ENCODE measurements at regions not wholly inside any gene's neighbourhood (a gene's known extent, or its start where the extent isn't known, plus 50 kb on each side); places are given as distances from the start of the nearest gene placed in this dataset.

- no peak for TF ChIP-seq CTCF (IDR thresholded peaks at IDR 0.05; ENCODE audit: low read depth, low read length)
- Histone ChIP-seq H3K27ac (no peak overlapping the region), H3K9me3 (ENCODE audit: severe bottlenecking) (no peaks in the 10 kb centered on the region)
Measured at GRCh38 chr20:48482790-48483189, 345.0 kb downstream of the PREX1 start.

GRCh38 chr20:48480216-48480772, 347.5 kb downstream of the PREX1 start:
- H3K27me3 ChIP-seq (ENCODE audit: insufficient read depth, low read depth, severe bottlenecking), result no peaks in the 10 kb centered on the region
- no peak for DNase-seq
- H3K36me3 ChIP-seq, result no peaks in the 10 kb centered on the region
- H3K4me3 ChIP-seq (ENCODE audit: low read depth, low read length), result no peak overlapping the region
- H3K27ac ChIP-seq, result no peak overlapping the region
- TF ChIP-seq CTCF (IDR thresholded peaks at IDR 0.05; ENCODE audit: low read depth, low read length), result no peak
- no peaks in the 10 kb centered on the region for H3K9me3 ChIP-seq (ENCODE audit: severe bottlenecking)

More at GRCh38 chr20:48482790-48483189, 345.0 kb downstream of the PREX1 start:
- Histone ChIP-seq H3K36me3 (no peaks in the 10 kb centered on the region), H3K27me3 (ENCODE audit: insufficient read depth, low read depth, severe bottlenecking) (no peaks in the 10 kb centered on the region), H3K4me3 (ENCODE audit: low read depth, low read length) (no peak overlapping the region)
- DNase-seq, result no peak

- no peaks in the 10 kb centered on the region for H3K36me3 ChIP-seq
- H3K9me3 ChIP-seq (ENCODE audit: severe bottlenecking), result no peaks in the 10 kb centered on the region
- DNase-seq, result no peak
- H3K27me3 ChIP-seq (ENCODE audit: insufficient read depth, low read depth, severe bottlenecking), result no peaks in the 10 kb centered on the region
- H3K27ac ChIP-seq, result no peak overlapping the region
- TF ChIP-seq CTCF (IDR thresholded peaks at IDR 0.05; ENCODE audit: low read depth, low read length), result no peak
- H3K4me3 ChIP-seq (ENCODE audit: low read depth, low read length), result no peak overlapping the region
Measured at GRCh38 chr20:48478806-48479585, 348.8 kb downstream of the PREX1 start.

- Histone ChIP-seq H3K36me3 (no peaks in the 10 kb centered on the region), H3K27ac (no peak overlapping the region), H3K9me3 (ENCODE audit: severe bottlenecking) (no peaks in the 10 kb centered on the region), H3K4me3 (ENCODE audit: low read depth, low read length) (no peak overlapping the region), H3K27me3 (ENCODE audit: insufficient read depth, low read depth, severe bottlenecking) (no peaks in the 10 kb centered on the region)
- no peak for DNase-seq
- TF ChIP-seq CTCF (IDR thresholded peaks at IDR 0.05; ENCODE audit: low read depth, low read length), result no peak
Measured at GRCh38 chr20:48478370-48478769, 349.4 kb downstream of the PREX1 start.

- H3K9me3 ChIP-seq (ENCODE audit: severe bottlenecking), result no peaks in the 10 kb centered on the region
- no peak for DNase-seq
- TF ChIP-seq CTCF (IDR thresholded peaks at IDR 0.05; ENCODE audit: low read depth, low read length), result no peak
- H3K27ac ChIP-seq, result no peak overlapping the region
- no peaks in the 10 kb centered on the region for H3K36me3 ChIP-seq
- H3K27me3 ChIP-seq (ENCODE audit: insufficient read depth, low read depth, severe bottlenecking), result no peaks in the 10 kb centered on the region
- H3K4me3 ChIP-seq (ENCODE audit: low read depth, low read length), result no peak overlapping the region
Measured at GRCh38 chr20:48476854-48477253, 350.9 kb downstream of the PREX1 start.

Measured in WERI-Rb-1 (cell line).